ENCODE measurements at regions not wholly inside any gene's neighbourhood (a gene's known extent, or its start where the extent isn't known, plus 50 kb on each side); places are given as distances from the start of the nearest gene placed in this dataset.
"Not testable (repeated sequence)": the region's sequence is repeated elsewhere in the genome, so short reads cannot be mapped to it uniquely, and the experiment has no call there.

DNA sequence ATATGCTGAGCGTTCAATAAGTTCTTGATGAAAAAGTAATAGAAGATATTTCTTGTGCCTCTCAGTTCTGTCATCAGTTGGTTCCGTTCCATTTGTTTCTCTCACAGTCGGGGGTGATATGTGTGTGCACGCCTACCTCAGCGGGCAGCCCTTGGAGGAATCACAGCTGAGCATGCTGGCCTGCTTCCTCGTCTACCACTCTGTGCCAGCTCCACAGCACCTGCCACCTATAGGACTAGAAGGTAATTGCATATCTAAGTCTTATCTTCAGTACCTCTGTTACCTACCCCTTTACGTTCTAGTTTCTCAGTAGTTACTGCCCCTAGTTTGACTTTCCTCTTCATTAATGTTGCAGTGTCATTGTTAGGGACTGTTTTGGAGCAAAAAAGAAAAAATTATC lies 171.7 kb upstream of the PLGLB1 start:
- not testable (repeated sequence) for H3K4me3 ChIP-seq (ENCODE audit: low read depth, low read length); DNase-seq (ENCODE audit: low read depth)
- TF ChIP-seq, protein P1, sequence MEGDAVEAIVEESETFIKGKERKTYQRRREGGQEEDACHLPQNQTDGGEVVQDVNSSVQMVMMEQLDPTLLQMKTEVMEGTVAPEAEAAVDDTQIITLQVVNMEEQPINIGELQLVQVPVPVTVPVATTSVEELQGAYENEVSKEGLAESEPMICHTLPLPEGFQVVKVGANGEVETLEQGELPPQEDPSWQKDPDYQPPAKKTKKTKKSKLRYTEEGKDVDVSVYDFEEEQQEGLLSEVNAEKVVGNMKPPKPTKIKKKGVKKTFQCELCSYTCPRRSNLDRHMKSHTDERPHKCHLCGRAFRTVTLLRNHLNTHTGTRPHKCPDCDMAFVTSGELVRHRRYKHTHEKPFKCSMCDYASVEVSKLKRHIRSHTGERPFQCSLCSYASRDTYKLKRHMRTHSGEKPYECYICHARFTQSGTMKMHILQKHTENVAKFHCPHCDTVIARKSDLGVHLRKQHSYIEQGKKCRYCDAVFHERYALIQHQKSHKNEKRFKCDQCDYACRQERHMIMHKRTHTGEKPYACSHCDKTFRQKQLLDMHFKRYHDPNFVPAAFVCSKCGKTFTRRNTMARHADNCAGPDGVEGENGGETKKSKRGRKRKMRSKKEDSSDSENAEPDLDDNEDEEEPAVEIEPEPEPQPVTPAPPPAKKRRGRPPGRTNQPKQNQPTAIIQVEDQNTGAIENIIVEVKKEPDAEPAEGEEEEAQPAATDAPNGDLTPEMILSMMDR (IDR thresholded peaks at IDR 0.05; ENCODE audit: control insufficient read depth, extremely low read depth, insufficient read depth): peak; percentile 21; the same call in 1 of the 2 replicates

DNA sequence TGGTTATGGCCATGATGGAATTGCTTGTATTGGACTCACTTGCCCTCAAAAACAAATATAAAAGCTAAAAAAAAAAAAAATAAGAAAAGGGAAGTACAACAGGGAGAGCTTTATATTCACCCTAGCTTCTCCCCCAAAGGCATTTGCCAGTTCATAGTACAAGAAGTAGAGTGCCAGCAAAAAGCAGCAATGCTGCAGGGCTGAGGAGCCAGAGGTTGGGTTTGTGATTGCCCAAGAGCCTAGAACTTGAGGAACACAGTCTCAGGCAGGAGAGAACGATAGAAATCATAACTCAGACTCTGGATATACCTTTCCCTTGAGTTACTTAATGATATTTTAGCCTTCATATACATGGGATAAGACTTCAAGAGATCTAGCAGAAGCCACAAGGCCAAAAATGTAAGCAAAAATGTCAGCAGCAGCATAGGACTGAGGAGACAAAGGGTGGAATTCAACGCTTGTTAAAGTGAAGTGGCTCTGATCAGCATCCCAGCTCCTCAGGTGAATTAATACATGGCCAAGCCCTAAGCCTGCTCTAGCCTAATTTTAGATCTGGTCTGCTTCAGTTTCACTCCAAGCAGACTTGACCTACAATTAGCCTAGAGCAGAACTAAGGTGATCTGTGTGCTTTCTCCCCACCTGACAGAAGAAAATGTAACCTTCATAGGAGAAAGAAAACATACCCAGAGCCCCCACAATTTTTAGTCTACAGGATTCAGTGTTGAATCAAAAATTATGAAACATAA lies 172.8 kb upstream of the PLGLB1 start:
- not testable (repeated sequence) for H3K4me3 ChIP-seq (ENCODE audit: low read depth, low read length); DNase-seq (ENCODE audit: low read depth)

DNA sequence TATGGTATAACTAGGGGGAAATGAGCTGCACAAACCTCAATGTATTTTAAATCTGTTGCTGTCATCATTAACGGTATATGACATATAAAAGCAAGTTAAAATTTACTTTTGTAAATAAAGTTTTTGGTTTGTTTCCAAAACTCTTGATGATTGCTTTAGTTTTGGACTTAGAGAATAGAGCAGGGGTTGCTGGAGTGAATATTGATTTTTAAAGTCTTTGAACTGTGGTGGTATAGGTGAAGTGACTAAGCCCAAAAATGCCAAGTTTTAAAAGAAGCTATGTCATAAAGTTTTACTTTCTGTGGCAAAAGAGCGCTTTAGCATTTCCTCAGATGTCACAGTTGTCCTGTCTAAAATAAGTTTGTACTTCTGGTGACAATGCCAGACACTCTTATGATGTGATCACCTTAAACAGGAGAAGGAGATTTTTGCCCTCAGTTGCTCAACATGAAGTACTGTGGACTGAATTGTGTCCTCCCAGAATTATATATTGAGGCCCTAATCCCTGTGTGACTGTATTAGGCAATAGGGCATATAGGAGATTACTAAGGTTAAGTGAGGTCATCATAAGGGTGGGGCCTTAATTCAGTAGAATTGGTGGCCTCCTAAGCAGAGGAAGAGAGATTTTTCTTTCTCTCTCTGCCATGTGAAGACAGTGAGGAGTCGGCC lies 175.2 kb upstream of the PLGLB1 start:
- not testable (repeated sequence) for DNase-seq (ENCODE audit: low read depth); H3K4me3 ChIP-seq (ENCODE audit: low read depth, low read length)

DNA sequence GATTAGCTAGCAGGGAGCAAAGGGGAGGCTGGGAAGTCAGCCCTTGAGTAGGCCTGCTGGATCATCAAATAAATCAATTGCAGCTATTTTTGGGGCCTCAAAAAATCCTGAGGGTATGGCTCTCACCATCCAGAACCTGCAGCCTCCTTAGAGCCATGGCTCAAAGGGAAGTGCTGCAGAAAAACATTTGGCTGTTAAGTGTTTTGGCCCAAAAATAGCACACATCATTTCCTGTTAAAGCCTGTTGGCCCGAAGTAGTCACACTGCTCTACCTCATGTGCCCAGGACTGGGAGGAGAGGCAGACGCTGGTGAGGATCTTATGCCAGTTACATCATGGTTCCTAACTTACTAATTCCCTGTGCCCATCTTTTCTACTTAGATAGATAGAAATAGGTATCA lies 176.8 kb upstream of the PLGLB1 start:
- H3K4me3 ChIP-seq (ENCODE audit: low read depth, low read length); DNase-seq (ENCODE audit: low read depth): not testable (repeated sequence)

DNA sequence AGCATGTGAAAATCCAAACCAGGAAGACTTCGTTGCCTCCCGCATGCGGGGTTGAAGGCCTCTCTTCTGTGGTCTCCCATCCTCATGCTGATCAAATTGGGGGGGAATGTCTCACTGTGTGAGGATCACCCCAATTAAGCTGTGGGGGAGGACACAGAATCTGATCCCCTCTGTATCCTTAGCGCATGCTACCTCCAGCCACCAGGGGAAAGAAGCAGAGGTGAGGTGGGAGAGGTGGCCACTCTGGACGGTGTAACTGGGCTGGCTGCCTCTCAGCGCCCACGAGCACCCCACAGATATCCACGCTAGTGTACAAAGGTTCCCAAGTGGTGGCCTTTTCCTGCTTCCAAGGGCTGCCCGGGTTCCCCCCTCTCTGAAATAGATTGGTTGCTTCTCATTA lies 177.6 kb upstream of the PLGLB1 start:
- not testable (repeated sequence) for H3K4me3 ChIP-seq (ENCODE audit: low read depth, low read length); DNase-seq (ENCODE audit: low read depth)

DNA sequence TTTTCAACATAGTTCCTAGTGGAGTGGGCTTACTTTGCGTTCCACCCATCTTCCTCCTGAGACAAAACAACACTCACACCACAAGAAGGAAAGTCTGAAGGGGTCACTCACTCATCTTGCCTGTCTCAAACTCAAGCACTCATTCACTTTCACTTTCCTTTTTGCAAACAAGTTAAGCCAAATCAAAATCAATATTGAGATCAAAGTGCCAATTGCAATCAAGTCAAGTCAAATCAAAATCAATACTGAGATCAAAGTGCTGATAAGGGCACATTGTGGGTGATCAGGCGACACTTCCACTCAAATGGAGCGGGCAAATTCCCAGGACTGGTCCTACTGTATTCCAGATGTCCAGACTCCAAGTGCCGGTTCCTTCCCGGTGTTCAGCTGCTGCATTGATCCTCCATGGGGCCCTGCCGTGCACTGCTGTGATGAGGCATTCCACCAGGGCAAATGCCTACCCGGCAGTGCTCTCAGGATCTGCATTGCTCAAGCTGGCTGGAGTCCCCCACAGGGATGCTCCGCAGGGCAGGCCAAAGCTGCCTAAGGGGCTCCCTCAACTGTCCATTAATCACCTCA lies 183.0 kb upstream of the PLGLB1 start:
- not testable (repeated sequence) for DNase-seq (ENCODE audit: low read depth); H3K4me3 ChIP-seq (ENCODE audit: low read depth, low read length)

DNA sequence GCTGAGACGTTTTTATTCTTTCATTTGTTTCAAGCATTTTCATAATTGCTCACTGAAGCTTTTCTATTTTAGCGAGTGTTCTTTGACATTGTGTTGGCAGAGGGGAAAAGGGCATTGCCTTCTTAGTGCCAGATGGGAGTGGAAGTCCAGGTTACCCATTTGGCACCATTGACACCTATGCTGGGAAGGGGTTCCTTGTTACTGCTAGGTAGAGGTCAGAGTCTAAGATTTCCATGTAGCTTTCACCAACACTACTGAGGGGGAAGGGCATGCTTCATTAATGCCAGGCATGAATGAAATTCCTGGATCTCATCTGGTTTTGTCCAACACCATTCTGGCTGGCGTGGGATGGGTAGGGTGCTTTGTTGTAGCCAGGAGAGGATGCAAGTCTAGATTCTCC lies 191.3 kb upstream of the PLGLB1 start:
- not testable (repeated sequence) for DNase-seq (ENCODE audit: low read depth); H3K4me3 ChIP-seq (ENCODE audit: low read depth, low read length)

DNA sequence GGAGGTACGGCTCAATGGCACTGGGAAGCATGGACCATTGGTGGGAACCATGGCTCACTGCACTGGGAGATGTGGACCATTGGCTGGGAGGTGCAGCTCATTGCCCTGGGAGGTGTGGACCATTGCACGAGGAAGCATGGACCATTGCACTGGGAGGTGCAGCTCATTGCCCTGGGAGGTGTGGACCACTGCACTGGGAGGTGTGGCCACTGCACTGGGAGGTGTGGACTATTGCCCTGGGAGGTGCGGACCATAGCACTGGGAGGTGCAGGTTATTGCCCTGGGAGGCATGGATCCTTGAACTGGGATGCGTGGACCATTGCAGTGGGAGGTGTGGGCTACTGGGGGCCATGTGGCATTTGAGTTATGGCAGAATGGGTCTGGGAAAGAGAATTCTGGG lies 195.4 kb upstream of the PLGLB1 start:
- H3K4me3 ChIP-seq (ENCODE audit: low read depth, low read length); DNase-seq (ENCODE audit: low read depth): not testable (repeated sequence)

DNA sequence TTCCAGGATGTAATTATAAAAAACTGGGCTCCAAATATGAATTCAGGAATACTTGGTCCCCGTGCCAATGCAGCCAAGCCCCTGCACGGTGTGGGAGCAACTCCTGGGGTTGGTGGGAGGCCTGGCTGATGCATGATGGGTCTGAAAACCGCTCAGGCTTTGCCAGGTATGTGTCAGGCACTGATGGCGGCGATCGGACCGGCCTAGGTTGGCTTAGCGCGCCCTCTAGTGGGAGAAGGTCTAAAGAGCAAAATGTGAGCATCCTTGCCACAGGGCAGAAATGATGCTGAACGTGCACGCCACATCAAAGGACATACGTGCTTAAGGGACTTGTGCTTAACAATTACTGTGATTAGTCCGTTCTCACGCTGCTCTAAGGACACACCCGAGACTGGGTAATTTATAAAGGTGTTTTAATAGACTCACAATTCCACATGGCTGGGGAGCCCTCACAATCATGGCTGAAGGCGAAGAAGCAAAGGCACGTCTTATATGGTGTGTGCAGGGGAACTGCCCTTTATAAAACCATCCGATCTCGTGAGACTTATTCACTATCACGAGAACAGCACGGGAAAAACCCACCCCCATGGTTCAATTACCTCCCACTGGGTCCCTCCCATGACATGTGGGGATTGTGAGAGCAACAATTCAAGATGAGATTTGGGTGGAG lies 196.2 kb upstream of the PLGLB1 start:
- TF ChIP-seq, protein P1 (IDR thresholded peaks at IDR 0.05; ENCODE audit: control insufficient read depth, extremely low read depth, insufficient read depth): peak; percentile 41
- H3K4me3 ChIP-seq (ENCODE audit: low read depth, low read length); DNase-seq (ENCODE audit: low read depth): not testable (repeated sequence)

DNA sequence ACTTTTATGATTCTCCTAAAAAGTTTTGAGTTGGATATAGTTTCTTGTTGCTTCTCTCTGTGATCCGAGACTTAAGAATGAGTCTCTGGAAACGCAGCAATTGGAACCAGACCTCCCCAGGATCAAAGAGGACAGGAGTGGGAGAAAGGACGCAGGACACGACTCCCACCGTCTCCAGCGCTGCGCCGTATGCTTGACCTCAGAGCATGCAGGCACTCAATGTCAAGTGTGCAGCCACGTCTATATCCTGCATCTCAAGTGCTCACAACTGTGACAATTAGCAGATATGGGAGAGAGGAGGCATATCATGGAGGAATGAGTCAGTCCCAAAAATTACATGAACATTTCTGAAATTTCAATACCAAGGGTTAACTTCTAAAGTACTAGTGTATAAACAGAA lies 199.0 kb upstream of the PLGLB1 start:
- DNase-seq (ENCODE audit: low read depth); H3K4me3 ChIP-seq (ENCODE audit: low read depth, low read length): not testable (repeated sequence)

DNA sequence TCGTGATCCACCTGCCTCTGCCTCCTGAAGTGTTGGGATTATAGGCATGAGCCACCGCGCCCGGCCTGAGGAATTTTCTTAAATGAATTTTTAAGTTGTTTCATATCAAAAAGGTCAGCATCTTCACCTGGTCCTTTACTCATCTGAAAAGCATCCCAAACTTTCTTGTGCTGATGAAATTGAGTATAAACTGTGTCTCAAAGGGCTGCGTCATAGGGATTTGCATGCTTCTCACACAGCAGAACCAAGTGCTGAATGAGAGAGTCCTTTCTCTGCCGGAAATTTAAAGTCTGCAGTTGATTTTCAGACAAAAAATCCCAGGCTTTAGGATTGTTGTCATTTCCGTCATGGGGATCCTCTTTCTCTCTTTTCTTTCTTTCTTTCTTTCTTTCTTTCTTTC lies 200.5 kb upstream of the PLGLB1 start:
- H3K4me3 ChIP-seq (ENCODE audit: low read depth, low read length); DNase-seq (ENCODE audit: low read depth): not testable (repeated sequence)

DNA sequence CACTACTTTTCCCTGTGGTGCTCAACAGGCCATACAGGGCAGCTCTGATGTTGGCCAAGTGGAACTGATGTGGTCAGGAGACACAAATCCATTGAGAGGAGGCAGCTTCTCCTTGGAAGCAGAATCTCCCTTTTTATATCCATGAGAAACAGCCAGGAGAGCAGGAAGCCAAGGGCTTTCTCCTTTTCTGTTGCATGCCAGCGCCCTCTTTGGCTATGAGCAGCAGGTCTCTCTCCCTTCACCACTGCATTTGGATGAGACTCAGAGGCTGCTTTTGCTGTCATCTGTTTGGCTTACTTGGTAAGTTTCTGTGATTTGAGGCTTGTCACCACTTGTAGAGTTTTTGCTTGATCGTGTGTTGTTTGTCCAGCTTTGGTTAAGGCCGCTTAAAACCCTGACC lies 202.2 kb upstream of the PLGLB1 start:
- not testable (repeated sequence) for H3K4me3 ChIP-seq (ENCODE audit: low read depth, low read length); DNase-seq (ENCODE audit: low read depth)

DNA sequence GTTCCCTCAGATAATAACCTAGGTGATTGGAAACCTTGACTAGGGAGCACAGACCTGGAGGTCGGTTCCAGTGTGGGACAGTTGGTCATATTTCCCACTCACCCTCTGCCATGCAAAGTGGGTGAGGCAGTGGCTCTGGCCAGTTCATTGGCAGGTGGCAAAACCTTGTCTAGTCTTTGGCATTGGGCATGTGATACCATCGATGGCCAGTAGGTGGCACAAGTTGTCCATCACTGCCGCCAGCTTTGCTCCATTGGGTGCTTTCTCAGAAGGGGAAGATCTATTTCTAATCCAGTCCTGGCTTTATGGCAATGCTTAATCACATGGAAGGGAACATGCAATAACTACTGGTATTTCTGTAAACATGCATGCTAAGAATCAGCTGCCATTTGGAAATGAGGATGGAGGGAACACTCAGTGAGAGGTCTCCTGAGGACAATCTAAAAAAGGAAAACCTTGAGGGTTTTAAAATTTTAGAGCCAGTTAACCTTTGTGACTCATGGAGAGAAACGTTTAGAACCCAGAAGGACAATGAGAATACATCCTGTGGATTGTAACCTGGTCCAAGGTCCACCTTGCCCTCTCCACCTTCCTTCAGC lies 207.5 kb upstream of the PLGLB1 start:
- not testable (repeated sequence) for DNase-seq (ENCODE audit: low read depth); H3K4me3 ChIP-seq (ENCODE audit: low read depth, low read length)

DNA sequence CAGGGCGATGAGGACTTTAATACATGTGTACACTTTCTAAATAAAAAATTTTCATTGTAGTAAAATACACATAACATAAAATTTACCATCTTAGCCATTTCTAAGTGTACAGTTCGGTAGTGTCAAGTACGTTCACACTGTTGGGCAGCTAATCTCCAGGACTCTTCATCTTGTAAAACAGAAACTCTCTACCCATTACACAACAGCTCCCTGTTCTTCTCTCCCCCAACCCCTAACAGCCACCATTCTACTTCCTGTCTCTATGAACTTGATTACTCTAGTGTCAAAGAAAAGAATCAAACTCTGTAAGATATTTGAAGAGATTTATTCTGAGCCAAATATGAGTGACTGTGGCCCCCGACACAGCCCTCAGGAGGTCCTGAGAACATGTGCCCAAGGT lies 208.3 kb upstream of the PLGLB1 start:
- H3K4me3 ChIP-seq (ENCODE audit: low read depth, low read length); DNase-seq (ENCODE audit: low read depth): not testable (repeated sequence)

DNA sequence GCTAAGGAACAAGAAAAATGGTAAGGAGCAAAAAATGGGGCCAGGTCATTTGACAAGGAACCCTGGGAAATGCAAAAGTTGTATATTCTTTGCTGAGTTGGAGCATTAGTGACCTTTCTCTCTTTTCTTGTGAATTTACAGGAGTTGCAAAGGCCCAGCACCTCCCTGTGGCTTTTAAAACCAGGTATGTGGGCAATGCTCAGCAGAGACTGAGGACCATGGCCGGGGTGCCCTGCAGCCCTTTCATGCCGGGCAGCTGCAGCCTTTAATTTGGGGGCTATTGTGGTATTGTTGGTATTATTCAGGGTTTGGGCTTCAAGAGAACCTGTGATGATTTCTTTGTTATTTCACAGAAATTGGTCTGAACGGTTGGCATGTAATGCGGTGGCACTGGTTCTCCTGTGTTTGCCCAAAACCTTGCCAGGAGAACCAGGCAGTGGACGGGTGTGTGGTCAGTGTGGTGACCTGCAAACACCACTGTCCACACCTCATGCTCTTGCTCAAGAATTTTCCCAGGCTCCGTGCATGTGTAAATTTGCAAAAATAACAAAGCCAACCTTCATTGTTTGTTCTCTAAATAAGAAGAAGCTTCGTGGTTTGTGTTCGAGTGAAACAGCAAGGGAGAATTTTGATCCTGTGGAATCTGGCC lies 213.8 kb upstream of the PLGLB1 start:
- H3K4me3 ChIP-seq (ENCODE audit: low read depth, low read length); DNase-seq (ENCODE audit: low read depth): not testable (repeated sequence)
